NT2/D1 (cell line): ENCODE measurements at regions not wholly inside any gene's neighbourhood (a gene's known extent, or its start where the extent isn't known, plus 50 kb on each side); places are given as distances from the start of the nearest gene placed in this dataset.

ENCODE experiments used
- SUZ12 ChIP-seq: IDR thresholded peaks from 2 replicates; pipeline ENCODE4 v1.6.1; 2011; ENCODE audit not compliant: insufficient read length, insufficient read depth; ENCODE audit errors: extremely low read depth
- YY1 ChIP-seq: IDR thresholded peaks from 2 replicates; pipeline ENCODE4 v1.6.1; 2011; ENCODE audit not compliant: insufficient read length, insufficient read depth
- ZNF274 ChIP-seq: IDR thresholded peaks from 2 replicates; pipeline ENCODE4 v1.6.1; 2011; ENCODE audit warnings: mild to moderate bottlenecking, low read depth, low read length

GRCh38 chr3:34238407-34238806, 440.0 kb downstream of the PDCD6IP start:
- TF ChIP-seq YY1 (no peak), SUZ12 (no peak), ZNF274 (no peak)
